ENCODE measurements at regions not wholly inside any gene's neighbourhood (a gene's known extent, or its start where the extent isn't known, plus 50 kb on each side); places are given as distances from the start of the nearest gene placed in this dataset.

DNA sequence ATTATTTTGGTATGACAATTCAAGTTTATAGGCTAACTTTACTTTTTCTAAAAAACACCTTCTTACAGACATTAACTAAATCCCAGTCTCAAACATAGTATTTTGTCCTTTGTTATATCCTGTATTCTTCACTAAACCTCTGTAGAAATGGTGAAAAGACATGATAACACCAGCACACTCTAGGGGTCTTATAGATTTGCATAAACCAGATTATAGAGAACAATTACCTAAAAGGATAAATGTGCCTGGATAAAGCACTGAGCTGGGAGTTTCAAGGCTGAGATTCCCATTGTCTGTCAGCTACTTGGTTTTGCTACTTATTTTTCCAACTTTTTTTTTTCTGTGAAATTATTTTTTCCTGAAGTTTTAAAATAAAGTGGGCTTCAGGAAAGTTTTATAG is 1288.6 kb upstream of the TMPRSS15 start:
- no peak for TF ChIP-seq POLR2AphosphoS5 (IDR thresholded peaks at IDR 0.05)
- TF ChIP-seq EP300 (IDR thresholded peaks at IDR 0.05): no peak
- Histone ChIP-seq H3K27me3 (no peaks in the 10 kb centered on the region), H3K4me1 (no peaks in the 10 kb centered on the region), H3K36me3 (no peaks in the 10 kb centered on the region), H3K9me3 (no peaks in the 10 kb centered on the region), H3K4me3 (no peak overlapping the region), H3K27ac (no peak overlapping the region)
- no peak for DNase-seq (ENCODE audit: low spot score in 2 of 2)

GRCh38 chr21:19695796-19696195 is 1292.2 kb upstream of the TMPRSS15 start:
- Histone ChIP-seq H3K27me3 (no peaks in the 10 kb centered on the region), H3K36me3 (no peaks in the 10 kb centered on the region), H3K4me3 (no peak overlapping the region), H3K9me3 (no peaks in the 10 kb centered on the region), H3K27ac (no peak overlapping the region), H3K4me1 (no peaks in the 10 kb centered on the region)
- 33% methylated on average over 1 of the region's 1 CpG for WGBS
- no peak for TF ChIP-seq EP300 (IDR thresholded peaks at IDR 0.05)
- TF ChIP-seq POLR2A (IDR thresholded peaks at IDR 0.05): no peak
- TF ChIP-seq, protein P1, sequence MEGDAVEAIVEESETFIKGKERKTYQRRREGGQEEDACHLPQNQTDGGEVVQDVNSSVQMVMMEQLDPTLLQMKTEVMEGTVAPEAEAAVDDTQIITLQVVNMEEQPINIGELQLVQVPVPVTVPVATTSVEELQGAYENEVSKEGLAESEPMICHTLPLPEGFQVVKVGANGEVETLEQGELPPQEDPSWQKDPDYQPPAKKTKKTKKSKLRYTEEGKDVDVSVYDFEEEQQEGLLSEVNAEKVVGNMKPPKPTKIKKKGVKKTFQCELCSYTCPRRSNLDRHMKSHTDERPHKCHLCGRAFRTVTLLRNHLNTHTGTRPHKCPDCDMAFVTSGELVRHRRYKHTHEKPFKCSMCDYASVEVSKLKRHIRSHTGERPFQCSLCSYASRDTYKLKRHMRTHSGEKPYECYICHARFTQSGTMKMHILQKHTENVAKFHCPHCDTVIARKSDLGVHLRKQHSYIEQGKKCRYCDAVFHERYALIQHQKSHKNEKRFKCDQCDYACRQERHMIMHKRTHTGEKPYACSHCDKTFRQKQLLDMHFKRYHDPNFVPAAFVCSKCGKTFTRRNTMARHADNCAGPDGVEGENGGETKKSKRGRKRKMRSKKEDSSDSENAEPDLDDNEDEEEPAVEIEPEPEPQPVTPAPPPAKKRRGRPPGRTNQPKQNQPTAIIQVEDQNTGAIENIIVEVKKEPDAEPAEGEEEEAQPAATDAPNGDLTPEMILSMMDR (IDR thresholded peaks at IDR 0.05): no peak
- no peak for DNase-seq (ENCODE audit: low spot score in 2 of 2)

DNA sequence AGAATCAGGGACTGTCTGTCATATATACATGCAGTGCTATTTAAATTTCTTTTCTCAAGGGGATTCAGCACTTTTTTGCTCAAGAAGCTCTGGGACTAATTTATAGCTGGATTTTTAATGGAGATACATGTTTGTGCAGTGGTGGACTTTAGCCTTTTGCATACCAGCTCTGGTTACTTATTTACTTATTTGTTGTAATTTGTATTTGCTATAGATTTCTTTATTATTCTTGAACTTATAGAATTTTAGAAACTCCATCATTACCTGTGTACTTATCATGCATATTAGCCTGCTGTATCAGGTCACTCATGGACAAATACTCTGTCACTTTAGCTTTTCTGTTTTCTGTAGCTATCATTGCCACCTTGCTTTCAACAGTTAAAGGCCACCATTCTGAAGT is 1296.9 kb upstream of the TMPRSS15 start:
- H3K27ac ChIP-seq: no peak overlapping the region
- no peaks in the 10 kb centered on the region for H3K4me1 ChIP-seq
- H3K4me3 ChIP-seq: no peak overlapping the region
- no peaks in the 10 kb centered on the region for H3K36me3 ChIP-seq
- no peak for DNase-seq (ENCODE audit: low spot score in 2 of 2)
- H3K9me3 ChIP-seq: no peaks in the 10 kb centered on the region
- H3K27me3 ChIP-seq: no peaks in the 10 kb centered on the region
- no peak for TF ChIP-seq POLR2AphosphoS5 (IDR thresholded peaks at IDR 0.05)
- TF ChIP-seq, protein P1 (IDR thresholded peaks at IDR 0.05): no peak
- no peak for TF ChIP-seq EP300 (IDR thresholded peaks at IDR 0.05)
- TF ChIP-seq POLR2A (IDR thresholded peaks at IDR 0.05): no peak

DNA sequence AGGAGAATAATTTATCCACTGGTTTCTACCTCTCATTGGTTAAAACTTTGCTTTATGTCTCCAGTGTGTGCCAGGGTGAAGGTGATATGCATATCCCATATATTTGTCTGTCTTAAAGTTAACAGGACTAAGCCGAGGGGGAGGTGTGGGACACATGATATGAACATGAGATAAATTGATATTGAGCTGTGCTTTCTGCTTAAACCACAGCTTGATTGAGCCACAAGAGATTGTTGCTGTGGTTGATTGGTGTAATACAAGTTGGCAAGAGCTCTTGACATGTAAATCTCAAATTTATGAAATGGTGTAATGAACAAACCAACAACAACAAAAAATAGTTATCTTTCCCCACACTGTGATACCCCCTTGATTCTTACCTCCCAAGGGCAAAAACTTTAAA is 1295.5 kb upstream of the NCAM2 start:
- no peak for DNase-seq (ENCODE audit: low spot score in 2 of 2)
- WGBS: 20% methylated on average over 1 of the region's 1 CpG

GRCh38 chr21:19704832-19705231 is 1293.4 kb upstream of the NCAM2 start:
- Histone ChIP-seq H3K27me3 (no peaks in the 10 kb centered on the region), H3K36me3 (no peaks in the 10 kb centered on the region), H3K27ac (no peak overlapping the region), H3K4me1 (no peaks in the 10 kb centered on the region), H3K9me3 (no peaks in the 10 kb centered on the region), H3K4me3 (no peak overlapping the region)
- DNase-seq (ENCODE audit: low spot score in 2 of 2): no peak
- TF ChIP-seq POLR2A (IDR thresholded peaks at IDR 0.05) (no peak), POLR2AphosphoS5 (IDR thresholded peaks at IDR 0.05) (no peak), EP300 (IDR thresholded peaks at IDR 0.05) (no peak)
- TF ChIP-seq, protein P1 (IDR thresholded peaks at IDR 0.05): no peak

More for the DNA sequence above, 1295.5 kb upstream of the NCAM2 start:
- Histone ChIP-seq H3K9me3 (no peaks in the 10 kb centered on the region), H3K4me1 (no peaks in the 10 kb centered on the region), H3K27me3 (no peaks in the 10 kb centered on the region), H3K4me3 (no peak overlapping the region), H3K36me3 (no peaks in the 10 kb centered on the region), H3K27ac (no peak overlapping the region)
- TF ChIP-seq POLR2A (IDR thresholded peaks at IDR 0.05) (no peak), POLR2AphosphoS5 (IDR thresholded peaks at IDR 0.05) (no peak), EP300 (IDR thresholded peaks at IDR 0.05) (no peak)
- TF ChIP-seq, protein P1 (IDR thresholded peaks at IDR 0.05): no peak

DNA sequence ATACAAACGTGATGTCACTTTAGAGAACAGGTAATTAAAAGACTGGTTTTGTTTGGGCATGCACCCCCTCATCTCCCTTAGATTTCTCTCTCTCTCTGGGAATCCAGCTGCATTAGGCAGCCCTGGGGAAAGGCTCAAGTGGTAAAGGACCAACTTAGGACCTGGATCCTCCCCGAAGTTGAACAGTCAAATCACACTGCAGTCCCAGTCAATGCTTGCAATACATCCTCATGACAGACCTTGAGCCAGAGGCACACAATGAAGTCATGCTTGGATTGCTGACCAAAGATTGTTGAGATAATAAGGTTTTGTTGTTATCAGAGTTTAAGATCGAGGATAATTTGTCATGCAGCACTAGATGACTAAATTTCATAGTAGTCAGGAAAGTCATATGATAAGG is 1285.8 kb upstream of the NCAM2 start:
- H3K4me3 ChIP-seq: no peak overlapping the region
- 56% methylated on average over 3 of the region's 3 CpGs for WGBS
- TF ChIP-seq POLR2AphosphoS5 (IDR thresholded peaks at IDR 0.05): no peak
- no peak for TF ChIP-seq POLR2A (IDR thresholded peaks at IDR 0.05)
- TF ChIP-seq EP300 (IDR thresholded peaks at IDR 0.05): no peak
- TF ChIP-seq, protein P1 (IDR thresholded peaks at IDR 0.05): no peak
- no peaks in the 10 kb centered on the region for H3K9me3 ChIP-seq
- H3K27ac ChIP-seq: no peak overlapping the region
- no peaks in the 10 kb centered on the region for H3K4me1 ChIP-seq
- H3K27me3 ChIP-seq: no peaks in the 10 kb centered on the region
- no peak for DNase-seq (ENCODE audit: low spot score in 2 of 2)
- H3K36me3 ChIP-seq: no peaks in the 10 kb centered on the region
